Pancreas (tissue), 10 donors: ENCODE measurements at regions not wholly inside any gene's neighbourhood (a gene's known extent, or its start where the extent isn't known, plus 50 kb on each side); places are given as distances from the start of the nearest gene placed in this dataset.

Source experiments
- ATAC-seq, 4 donors: fragments of 200-7000 bp; cut with Tn5 transposase; one replicate each; pipeline versions ENCODE4 v1.8.0 to v1.9.1; 2020; ENCODE audit warnings: mild to moderate bottlenecking in 4 of 4, moderate library complexity in 4 of 4
- DNase-seq, 6 donors: peaks; one replicate each; pipeline ENCODE4 v3.0.0-alpha.2; 2020
- FAIRE-seq: peaks from 2 replicates; lab custom pipeline; 2012; peaks lifted over from hg19 to GRCh38; lab: Jason Lieb, UNC
- H3K27ac ChIP-seq, 4 donors: fragments of 200-600 bp; sonication (generic); 1 replicate in 3 of 4; 2 replicates in 1 of 4; pipeline versions ENCODE4 v1.5.0 to v1.8.0; 2020
- H3K27me3 ChIP-seq, 4 donors: fragments of 200-600 bp; one replicate each; pipeline ENCODE4 v1.8.0; 2021
- H3K36me3 ChIP-seq, 3 donors: fragments of 200-600 bp; sonication (generic) in 1 of 3; one replicate each; pipeline versions ENCODE4 v1.5.0 to v1.8.0; 2020 to 2021
- H3K4me1 ChIP-seq, 3 donors: fragments of 200-600 bp; one replicate each; pipeline ENCODE4 v1.8.0; 2021
- H3K4me3 ChIP-seq, 4 donors: fragments of 200-600 bp; sonication (generic) in 2 of 4; one replicate each; pipeline versions ENCODE4 v1.5.0 to v1.8.0; 2020 to 2021
- H3K9me3 ChIP-seq, 4 donors: fragments of 200-600 bp; one replicate each; pipeline ENCODE4 v1.8.0; 2021
- CTCF ChIP-seq, 4 donors: fragments of 200-600 bp; sonication (generic) in 3 of 4; IDR thresholded peaks; one replicate each; pipeline versions ENCODE4 v1.5.0 to v1.8.0; 2021; ENCODE audit warnings: antibody characterized with exemption in 4 of 4
- WGBS, 2 donors: extraction: QIAGEN DNeasy Blood & Tissue Kit; methylation state at CpG; one replicate each; pipeline ENCODE4 v1.1.7; 2013; 5-methylcytosine and 5-hydroxymethylcytosine counted together
- intact Hi-C, 3 donors: fragments of 100-400 bp; cut with DNase I; formaldehyde crosslinking; loops; one replicate each; pipeline versions ENCODE4 v1.11.1 to v1.14.2; 2022
- donor health status: healthy with polysubstance abuse.
- donor health status: DM: no; HTN: no; CAD: no; lungs with moderate emphysema.
- donor health status: DM: no; HTN: no; CAD: no.
- donor health status: control.
- donor health status: control.
- donor health status: Bipolar disorder and iron deficiency.
- donor health status: DM: yes; HTN: yes; CAD: no.
- donor health status: DM: no; HTN: no; CAD: no.
- donor health status: DM: no; HTN: no; CAD: no.
- donor health status: DM: yes; HTN: yes; CAD: no.

- no peak overlapping the region for H3K4me3 ChIP-seq
- 28 to 54% methylated on average over 7 of the region's 7 CpGs for WGBS, 2 donors
- no peak for FAIRE-seq
Measured at GRCh38 chr3:70857916-70858315, 545.5 kb upstream of the MDFIC2 start.

GRCh38 chr3:70856414-70857162, 544.1 kb upstream of the MDFIC2 start:
- intact Hi-C loops: no loop called here
- DNase-seq (no peak), ATAC-seq (no peak), FAIRE-seq (no peak)
- 88 to 93% methylated on average over 7 of the region's 7 CpGs for WGBS, 2 donors
- TF ChIP-seq CTCF (IDR thresholded peaks at IDR 0.05): no peak
- Histone ChIP-seq H3K4me1 (no peaks in the 10 kb centered on the region), H3K27ac (no peak overlapping the region), H3K4me3 (no peak overlapping the region), H3K9me3 (no peaks in the 10 kb centered on the region), H3K27me3 (no peaks in the 10 kb centered on the region), H3K36me3 (no peaks in the 10 kb centered on the region)

More at GRCh38 chr3:70857916-70858315, 545.5 kb upstream of the MDFIC2 start:
- no peaks in the 10 kb centered on the region for H3K36me3 ChIP-seq
- H3K4me1 ChIP-seq: no peaks in the 10 kb centered on the region
- DNase-seq (no peak), ATAC-seq (no peak)
- H3K27ac ChIP-seq: no peak overlapping the region
- H3K9me3 ChIP-seq: no peaks in the 10 kb centered on the region
- intact Hi-C loops: no loop called here
- no peak for TF ChIP-seq CTCF (IDR thresholded peaks at IDR 0.05)
- no peaks in the 10 kb centered on the region for H3K27me3 ChIP-seq

GRCh38 chr3:70855149-70855548, 542.7 kb upstream of the MDFIC2 start:
- Histone ChIP-seq H3K4me3 (no peak overlapping the region), H3K9me3 (no peaks in the 10 kb centered on the region), H3K27ac (no peak overlapping the region), H3K4me1 (no peaks in the 10 kb centered on the region), H3K36me3 (no peaks in the 10 kb centered on the region), H3K27me3 (no peaks in the 10 kb centered on the region)
- FAIRE-seq: no peak
- no peak for TF ChIP-seq CTCF (IDR thresholded peaks at IDR 0.05)
- no peak for DNase-seq
- ATAC-seq: no peak
- 61 to 68% methylated on average over 2 of the region's 2 CpGs for WGBS, 2 donors
- intact Hi-C loops: no loop called here

GRCh38 chr3:70854108-70854507, 541.7 kb upstream of the MDFIC2 start:
- no peak for TF ChIP-seq CTCF (IDR thresholded peaks at IDR 0.05)
- Histone ChIP-seq H3K9me3 (no peaks in the 10 kb centered on the region), H3K4me1 (no peaks in the 10 kb centered on the region), H3K27me3 (no peaks in the 10 kb centered on the region), H3K4me3 (no peak overlapping the region), H3K27ac (no peak overlapping the region), H3K36me3 (no peaks in the 10 kb centered on the region)
- intact Hi-C loops: no loop called here
- ATAC-seq (no peak), FAIRE-seq (no peak), DNase-seq (no peak)
- WGBS, 2 donors: 61 to 66% methylated on average over 6 of the region's 6 CpGs

GRCh38 chr3:70853161-70853944, 540.9 kb upstream of the MDFIC2 start:
- no peak for TF ChIP-seq CTCF (IDR thresholded peaks at IDR 0.05)
- DNase-seq (no peak), ATAC-seq (no peak), FAIRE-seq (no peak)
- Histone ChIP-seq H3K4me1 (no peaks in the 10 kb centered on the region), H3K4me3 (no peak overlapping the region), H3K9me3 (no peaks in the 10 kb centered on the region), H3K36me3 (no peaks in the 10 kb centered on the region), H3K27ac (no peak overlapping the region), H3K27me3 (no peaks in the 10 kb centered on the region)
- WGBS, 2 donors: 82 to 84% methylated on average over 5 of the region's 5 CpGs
- intact Hi-C loops: no loop called here
